GM18951 (cell line): ENCODE measurements at regions not wholly inside any gene's neighbourhood (a gene's known extent, or its start where the extent isn't known, plus 50 kb on each side); places are given as distances from the start of the nearest gene placed in this dataset.

Experiments used
- POLR2A ChIP-seq: IDR thresholded peaks from 4 replicates; pipeline ENCODE4 v1.6.1; 2011; ENCODE audit warnings: mild to moderate bottlenecking; ENCODE audit not compliant: insufficient read length, insufficient read depth; ENCODE audit errors: extremely low read depth
- in situ Hi-C: fragments of 300-500 bp; cut with MboI; formaldehyde crosslinking; loops from one replicate; pipeline ENCODE4 v1.12.0; 2022; ENCODE audit warnings: low sequenced_read_pairs, mixed read lengths, inconsistent platforms; ENCODE audit not compliant: unreplicated experiment

- TF ChIP-seq POLR2A: no peak
- in situ Hi-C loops: loop anchor here (25.0 kb wide), 1 partner anchor 1044 kb away; no protein-coding TSS in a partner anchor
Measured at GRCh38 chr2:158918452-158918851, 50.0 kb upstream of the TANC1 start.
